GM12878 (cell line): ENCODE measurements at regions not wholly inside any gene's neighbourhood (a gene's known extent, or its start where the extent isn't known, plus 50 kb on each side); places are given as distances from the start of the nearest gene placed in this dataset.

ENCODE experiments used
- CEBPB ChIP-seq, 2 experiments: fragments of 150-350 bp in 1 of 2; IDR thresholded peaks; 2 replicates each; pipeline ENCODE4 v1.6.1; 2012 to 2014; ENCODE audit warnings: low read depth in 2 of 2, low read length in 2 of 2, borderline replicate concordance in 1 of 2, inconsistent platforms in 1 of 2
- CHD2 ChIP-seq: IDR thresholded peaks from 2 replicates; pipeline ENCODE4 v1.6.1; 2011; ENCODE audit warnings: low read depth, low read length, improper control_type of control experiment, borderline replicate concordance
- CREB1 ChIP-seq: IDR thresholded peaks from 2 replicates; pipeline ENCODE4 v1.6.1; 2012; ENCODE audit warnings: low read depth, mild to moderate bottlenecking, inconsistent platforms
- ETV6 ChIP-seq, 2 experiments: fragments of 450-650 bp in 1 of 2; IDR thresholded peaks in 1 of 2; conservative IDR thresholded peaks in 1 of 2; 2 replicates each; pipeline ENCODE4 v1.6.1; 2014; ENCODE audit warnings: antibody characterized with exemption in 1 of 2, borderline replicate concordance in 1 of 2, low read depth in 1 of 2, mild to moderate bottlenecking in 1 of 2, moderate library complexity in 1 of 2
- MTA3 ChIP-seq: IDR thresholded peaks from 2 replicates; pipeline ENCODE4 v1.6.1; 2012; ENCODE audit warnings: low read length, inconsistent platforms, borderline replicate concordance
- NFYA ChIP-seq: IDR thresholded peaks from 2 replicates; pipeline ENCODE4 v1.6.1; 2011; ENCODE audit warnings: low read depth, mild to moderate bottlenecking, low read length, improper control_type of control experiment, borderline replicate concordance
- NFYB ChIP-seq: IDR thresholded peaks from 2 replicates; pipeline ENCODE4 v1.6.1; 2011; ENCODE audit warnings: low read depth, mild to moderate bottlenecking, low read length, improper control_type of control experiment, moderate library complexity; ENCODE audit not compliant: insufficient read depth
- ZNF274 ChIP-seq: IDR thresholded peaks from one replicate; pipeline ENCODE4 v1.8.0; 2011; ENCODE audit not compliant: insufficient read length, insufficient read depth
- ZZZ3 ChIP-seq: IDR thresholded peaks from 2 replicates; pipeline ENCODE4 v1.6.1; 2011; ENCODE audit warnings: low read depth; ENCODE audit not compliant: control insufficient read depth, insufficient read length
- TF ChIP-seq, protein P1 (sequence below): IDR thresholded peaks from 2 replicates; pipeline ENCODE4 v1.6.1; 2011; ENCODE audit warnings: mild to moderate bottlenecking, low read depth, low read length, moderate library complexity; ENCODE audit not compliant: insufficient replicate concordance
- TF ChIP-seq, protein P2 (sequence below): IDR thresholded peaks from 2 replicates; pipeline ENCODE4 v1.6.1; 2012; ENCODE audit warnings: low read depth, low read length, improper control_type of control experiment
- TF ChIP-seq, protein P3 (sequence below): fragments of 450-650 bp; IDR thresholded peaks from 2 replicates; pipeline ENCODE4 v1.6.1; 2014; ENCODE audit warnings: mild to moderate bottlenecking
- TF ChIP-seq, protein P4 (sequence below), 3 experiments: IDR thresholded peaks in 2 of 3; conservative IDR thresholded peaks in 1 of 3; 2 replicates each; pipeline ENCODE4 v1.5.1; 2011; ENCODE audit warnings: low read depth in 3 of 3, low read length in 3 of 3, mild to moderate bottlenecking in 3 of 3, control low read depth in 2 of 3, moderate library complexity in 2 of 3, inconsistent platforms in 1 of 3, mixed read lengths in 1 of 3; ENCODE audit not compliant: control insufficient read depth in 2 of 3, insufficient read depth in 1 of 3; ENCODE audit errors: extremely low read depth in 1 of 3
- TF ChIP-seq, protein P5 (sequence below): fragments of 450-650 bp; IDR thresholded peaks from 2 replicates; pipeline ENCODE4 v1.6.1; 2017; ENCODE audit warnings: borderline replicate concordance

DNA sequence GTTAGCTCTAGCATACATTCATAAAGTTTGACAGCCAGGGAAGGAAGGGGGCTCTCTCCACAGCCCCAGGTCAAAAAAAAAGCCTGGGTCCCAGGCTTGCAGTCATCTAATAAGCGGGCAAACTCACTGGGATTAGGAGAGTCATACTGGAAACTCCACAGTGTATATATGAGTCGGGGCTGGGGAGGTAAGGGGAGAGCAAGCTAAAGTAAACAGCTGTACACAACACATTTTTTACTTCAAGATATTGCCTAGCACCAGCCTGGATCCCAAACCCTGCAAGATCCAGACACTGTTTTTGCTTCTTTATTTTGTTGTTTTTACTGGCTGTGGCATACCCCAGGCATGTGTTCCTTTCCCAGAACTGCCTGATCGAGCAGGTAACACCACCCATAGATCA lies 291.3 kb upstream of the TANK start:
- TF ChIP-seq, protein P1, sequence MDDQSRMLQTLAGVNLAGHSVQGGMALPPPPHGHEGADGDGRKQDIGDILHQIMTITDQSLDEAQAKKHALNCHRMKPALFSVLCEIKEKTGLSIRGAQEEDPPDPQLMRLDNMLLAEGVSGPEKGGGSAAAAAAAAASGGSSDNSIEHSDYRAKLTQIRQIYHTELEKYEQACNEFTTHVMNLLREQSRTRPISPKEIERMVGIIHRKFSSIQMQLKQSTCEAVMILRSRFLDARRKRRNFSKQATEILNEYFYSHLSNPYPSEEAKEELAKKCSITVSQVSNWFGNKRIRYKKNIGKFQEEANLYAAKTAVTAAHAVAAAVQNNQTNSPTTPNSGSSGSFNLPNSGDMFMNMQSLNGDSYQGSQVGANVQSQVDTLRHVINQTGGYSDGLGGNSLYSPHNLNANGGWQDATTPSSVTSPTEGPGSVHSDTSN, result no peak
- TF ChIP-seq, protein P2, sequence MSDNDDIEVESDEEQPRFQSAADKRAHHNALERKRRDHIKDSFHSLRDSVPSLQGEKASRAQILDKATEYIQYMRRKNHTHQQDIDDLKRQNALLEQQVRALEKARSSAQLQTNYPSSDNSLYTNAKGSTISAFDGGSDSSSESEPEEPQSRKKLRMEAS, result no peak
- TF ChIP-seq NFYA (no peak), CEBPB (IDR thresholded peaks at IDR 0.05; ENCODE audit: borderline replicate concordance in 1 of 2, low read depth in 2 of 2, low read length in 2 of 2) (no peak), ZNF274 (no peak), NFYB (no peak), CREB1 (no peak), CHD2 (no peak), MTA3 (no peak), ZZZ3 (no peak), ETV6 (conservative IDR thresholded peaks at IDR 0.05 in 1 of 2, IDR thresholded peaks at IDR 0.05 in 1 of 2; ENCODE audit: borderline replicate concordance in 1 of 2, low read depth in 1 of 2) (no peak)
- TF ChIP-seq, protein P3, sequence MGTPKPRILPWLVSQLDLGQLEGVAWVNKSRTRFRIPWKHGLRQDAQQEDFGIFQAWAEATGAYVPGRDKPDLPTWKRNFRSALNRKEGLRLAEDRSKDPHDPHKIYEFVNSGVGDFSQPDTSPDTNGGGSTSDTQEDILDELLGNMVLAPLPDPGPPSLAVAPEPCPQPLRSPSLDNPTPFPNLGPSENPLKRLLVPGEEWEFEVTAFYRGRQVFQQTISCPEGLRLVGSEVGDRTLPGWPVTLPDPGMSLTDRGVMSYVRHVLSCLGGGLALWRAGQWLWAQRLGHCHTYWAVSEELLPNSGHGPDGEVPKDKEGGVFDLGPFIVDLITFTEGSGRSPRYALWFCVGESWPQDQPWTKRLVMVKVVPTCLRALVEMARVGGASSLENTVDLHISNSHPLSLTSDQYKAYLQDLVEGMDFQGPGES, result no peak
- TF ChIP-seq, protein P4, sequence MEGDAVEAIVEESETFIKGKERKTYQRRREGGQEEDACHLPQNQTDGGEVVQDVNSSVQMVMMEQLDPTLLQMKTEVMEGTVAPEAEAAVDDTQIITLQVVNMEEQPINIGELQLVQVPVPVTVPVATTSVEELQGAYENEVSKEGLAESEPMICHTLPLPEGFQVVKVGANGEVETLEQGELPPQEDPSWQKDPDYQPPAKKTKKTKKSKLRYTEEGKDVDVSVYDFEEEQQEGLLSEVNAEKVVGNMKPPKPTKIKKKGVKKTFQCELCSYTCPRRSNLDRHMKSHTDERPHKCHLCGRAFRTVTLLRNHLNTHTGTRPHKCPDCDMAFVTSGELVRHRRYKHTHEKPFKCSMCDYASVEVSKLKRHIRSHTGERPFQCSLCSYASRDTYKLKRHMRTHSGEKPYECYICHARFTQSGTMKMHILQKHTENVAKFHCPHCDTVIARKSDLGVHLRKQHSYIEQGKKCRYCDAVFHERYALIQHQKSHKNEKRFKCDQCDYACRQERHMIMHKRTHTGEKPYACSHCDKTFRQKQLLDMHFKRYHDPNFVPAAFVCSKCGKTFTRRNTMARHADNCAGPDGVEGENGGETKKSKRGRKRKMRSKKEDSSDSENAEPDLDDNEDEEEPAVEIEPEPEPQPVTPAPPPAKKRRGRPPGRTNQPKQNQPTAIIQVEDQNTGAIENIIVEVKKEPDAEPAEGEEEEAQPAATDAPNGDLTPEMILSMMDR (IDR thresholded peaks at IDR 0.05 in 2 of 3, conservative IDR thresholded peaks at IDR 0.05 in 1 of 3; ENCODE audit: control insufficient read depth in 2 of 3, extremely low read depth in 1 of 3, insufficient read depth in 1 of 3, low read depth in 3 of 3, low read length in 3 of 3), result no peak
- TF ChIP-seq, protein P5, sequence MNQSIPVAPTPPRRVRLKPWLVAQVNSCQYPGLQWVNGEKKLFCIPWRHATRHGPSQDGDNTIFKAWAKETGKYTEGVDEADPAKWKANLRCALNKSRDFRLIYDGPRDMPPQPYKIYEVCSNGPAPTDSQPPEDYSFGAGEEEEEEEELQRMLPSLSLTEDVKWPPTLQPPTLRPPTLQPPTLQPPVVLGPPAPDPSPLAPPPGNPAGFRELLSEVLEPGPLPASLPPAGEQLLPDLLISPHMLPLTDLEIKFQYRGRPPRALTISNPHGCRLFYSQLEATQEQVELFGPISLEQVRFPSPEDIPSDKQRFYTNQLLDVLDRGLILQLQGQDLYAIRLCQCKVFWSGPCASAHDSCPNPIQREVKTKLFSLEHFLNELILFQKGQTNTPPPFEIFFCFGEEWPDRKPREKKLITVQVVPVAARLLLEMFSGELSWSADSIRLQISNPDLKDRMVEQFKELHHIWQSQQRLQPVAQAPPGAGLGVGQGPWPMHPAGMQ, result no peak
